ENCODE measurements at regions not wholly inside any gene's neighbourhood (a gene's known extent, or its start where the extent isn't known, plus 50 kb on each side); places are given as distances from the start of the nearest gene placed in this dataset.
"Not testable (repeated sequence)": the region's sequence is repeated elsewhere in the genome, so short reads cannot be mapped to it uniquely, and the experiment has no call there.

DNA sequence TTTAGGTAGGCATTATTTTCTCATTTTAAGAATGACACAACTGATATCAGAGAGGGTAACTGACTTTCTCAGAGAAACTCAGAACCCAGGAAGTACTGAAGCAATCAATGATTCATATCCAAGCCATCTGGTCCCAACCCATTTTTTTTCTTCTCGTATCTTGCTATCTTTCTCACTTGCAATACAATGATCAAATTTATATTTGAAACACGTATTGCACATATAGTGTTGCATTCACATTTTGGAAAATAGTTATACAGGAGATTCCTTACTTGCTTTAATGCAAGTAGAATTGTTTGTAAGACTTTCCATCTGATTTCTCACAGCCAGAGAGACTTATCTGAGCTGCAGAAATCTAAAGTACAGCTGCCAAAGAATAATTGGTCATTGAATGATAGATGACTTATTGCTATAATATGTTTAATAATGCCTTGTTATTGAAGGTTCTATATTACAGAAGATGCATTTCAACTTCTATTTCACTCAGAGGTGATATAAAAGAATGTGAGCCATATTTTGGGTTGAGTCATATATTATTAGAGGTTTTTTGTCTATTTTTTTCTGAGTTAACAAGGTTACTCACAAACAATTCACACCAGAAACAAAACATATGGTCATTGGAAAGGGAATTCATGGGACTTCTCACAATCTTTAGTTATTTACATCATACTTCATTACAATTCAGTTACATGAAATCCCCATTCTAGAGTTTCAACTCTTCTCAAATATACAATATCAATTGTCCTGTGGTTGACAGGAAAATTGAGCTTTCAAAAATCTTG lies 337.5 kb upstream of the CITED2 start:
- Mint-ChIP-seq H3K36me3 (no peaks in the 10 kb centered on the region), H3K4me3 (no peak overlapping the region), H3K27ac (no peak overlapping the region), H3K27me3 (no peaks in the 10 kb centered on the region), H3K9me3 (no peaks in the 10 kb centered on the region), H3K4me1 (no peaks in the 10 kb centered on the region)
- DNase-seq = no peak
- CTCF ChIA-PET = no interaction called here

GRCh38 chr6:139710556-139710955 lies 336.1 kb upstream of the CITED2 start:
- H3K4me3 Mint-ChIP-seq = no peak overlapping the region
- CTCF ChIA-PET = no interaction called here
- DNase-seq = no peak
- H3K9me3 Mint-ChIP-seq = no peaks in the 10 kb centered on the region
- H3K36me3 Mint-ChIP-seq = no peaks in the 10 kb centered on the region
- no peaks in the 10 kb centered on the region for H3K27me3 Mint-ChIP-seq
- H3K27ac Mint-ChIP-seq = no peak overlapping the region
- H3K4me1 Mint-ChIP-seq = no peaks in the 10 kb centered on the region

- H3K9me3 Mint-ChIP-seq = no peaks in the 10 kb centered on the region
- H3K4me1 Mint-ChIP-seq = no peaks in the 10 kb centered on the region
- no peak overlapping the region for H3K27ac Mint-ChIP-seq
- no peak overlapping the region for H3K4me3 Mint-ChIP-seq
- H3K36me3 Mint-ChIP-seq = no peaks in the 10 kb centered on the region
- CTCF ChIA-PET = no interaction called here
- DNase-seq = no peak
- H3K27me3 Mint-ChIP-seq = no peaks in the 10 kb centered on the region
Measured at GRCh38 chr6:139708337-139709199, 334.1 kb upstream of the CITED2 start.

GRCh38 chr6:139706912-139707311 lies 332.5 kb upstream of the CITED2 start:
- CTCF ChIA-PET = no interaction called here
- Mint-ChIP-seq H3K27me3 (no peaks in the 10 kb centered on the region), H3K27ac (no peak overlapping the region), H3K4me1 (no peaks in the 10 kb centered on the region), H3K4me3 (no peak overlapping the region), H3K36me3 (no peaks in the 10 kb centered on the region), H3K9me3 (no peaks in the 10 kb centered on the region)
- no peak for DNase-seq

GRCh38 chr6:139705284-139705683 lies 330.8 kb upstream of the CITED2 start:
- Mint-ChIP-seq H3K4me1 (no peaks in the 10 kb centered on the region), H3K36me3 (no peaks in the 10 kb centered on the region), H3K27ac (no peak overlapping the region), H3K27me3 (no peaks in the 10 kb centered on the region), H3K9me3 (no peaks in the 10 kb centered on the region), H3K4me3 (no peak overlapping the region)
- CTCF ChIA-PET = no interaction called here
- no peak for DNase-seq

DNA sequence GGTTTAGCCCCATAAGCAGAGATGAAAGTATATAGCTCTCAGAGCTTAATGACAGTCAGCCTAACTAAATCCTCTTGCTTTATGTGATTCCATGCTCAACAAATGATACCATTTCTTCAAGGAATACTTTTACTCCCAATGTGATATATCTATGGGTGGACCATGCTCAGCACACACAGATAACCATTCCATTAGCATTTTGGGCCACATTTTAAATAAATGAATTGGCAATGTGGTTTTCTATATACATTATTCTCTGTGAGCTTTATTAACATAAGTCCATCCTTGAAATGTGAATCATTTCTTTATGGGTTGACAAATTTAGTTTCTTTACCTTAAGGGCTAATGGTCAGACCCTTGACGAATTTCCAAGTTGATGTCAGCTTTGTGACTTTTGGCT lies 329.3 kb upstream of the CITED2 start:
- no peak for DNase-seq
- H3K9me3 Mint-ChIP-seq = no peaks in the 10 kb centered on the region
- H3K36me3 Mint-ChIP-seq = no peaks in the 10 kb centered on the region
- no peak overlapping the region for H3K4me3 Mint-ChIP-seq
- H3K27me3 Mint-ChIP-seq = no peaks in the 10 kb centered on the region
- no peaks in the 10 kb centered on the region for H3K4me1 Mint-ChIP-seq
- no peak overlapping the region for H3K27ac Mint-ChIP-seq
- CTCF ChIA-PET = no interaction called here

DNA sequence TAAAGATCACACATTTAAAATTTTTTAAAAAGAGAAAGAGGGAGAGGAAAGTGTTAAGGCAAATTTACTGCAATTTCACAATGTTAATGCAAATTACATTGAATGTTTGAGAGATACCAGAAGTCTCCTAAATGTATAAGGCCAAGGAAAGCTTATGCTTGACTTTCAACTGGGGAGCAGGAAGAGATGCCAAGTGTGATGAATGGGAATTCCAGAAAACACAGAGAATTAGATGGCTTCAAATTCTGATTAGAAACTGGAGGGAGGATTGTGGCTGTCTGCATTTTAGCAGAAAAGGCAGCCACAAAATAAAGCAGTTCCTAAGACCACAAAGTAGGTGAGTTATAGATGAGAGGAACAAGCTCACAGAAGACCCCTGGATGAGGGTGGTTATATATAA lies 328.3 kb upstream of the CITED2 start:
- Mint-ChIP-seq H3K4me1 (no peaks in the 10 kb centered on the region), H3K36me3 (no peaks in the 10 kb centered on the region), H3K4me3 (no peak overlapping the region), H3K9me3 (no peaks in the 10 kb centered on the region), H3K27me3 (no peaks in the 10 kb centered on the region), H3K27ac (no peak overlapping the region)
- DNase-seq = no peak
- CTCF ChIA-PET = no interaction called here

GRCh38 chr6:139701695-139702094 lies 327.2 kb upstream of the CITED2 start:
- no peaks in the 10 kb centered on the region for H3K9me3 Mint-ChIP-seq
- no peaks in the 10 kb centered on the region for H3K27me3 Mint-ChIP-seq
- H3K36me3 Mint-ChIP-seq = no peaks in the 10 kb centered on the region
- no peaks in the 10 kb centered on the region for H3K4me1 Mint-ChIP-seq
- CTCF ChIA-PET = no interaction called here
- no peak for DNase-seq
- H3K27ac Mint-ChIP-seq = no peak overlapping the region
- H3K4me3 Mint-ChIP-seq = no peak overlapping the region

GRCh38 chr6:139701003-139701402 lies 326.6 kb upstream of the CITED2 start:
- no peaks in the 10 kb centered on the region for H3K4me1 Mint-ChIP-seq
- no peaks in the 10 kb centered on the region for H3K27me3 Mint-ChIP-seq
- no peaks in the 10 kb centered on the region for H3K36me3 Mint-ChIP-seq
- H3K4me3 Mint-ChIP-seq = no peak overlapping the region
- no peak for DNase-seq
- CTCF ChIA-PET = no interaction called here
- H3K27ac Mint-ChIP-seq = no peak overlapping the region
- no peaks in the 10 kb centered on the region for H3K9me3 Mint-ChIP-seq

GRCh38 chr6:139699911-139700310 lies 325.5 kb upstream of the CITED2 start:
- Mint-ChIP-seq H3K27ac (no peak overlapping the region), H3K4me1 (no peaks in the 10 kb centered on the region), H3K4me3 (no peak overlapping the region), H3K27me3 (no peaks in the 10 kb centered on the region), H3K9me3 (no peaks in the 10 kb centered on the region), H3K36me3 (no peaks in the 10 kb centered on the region)
- DNase-seq = no peak
- CTCF ChIA-PET = no interaction called here

DNA sequence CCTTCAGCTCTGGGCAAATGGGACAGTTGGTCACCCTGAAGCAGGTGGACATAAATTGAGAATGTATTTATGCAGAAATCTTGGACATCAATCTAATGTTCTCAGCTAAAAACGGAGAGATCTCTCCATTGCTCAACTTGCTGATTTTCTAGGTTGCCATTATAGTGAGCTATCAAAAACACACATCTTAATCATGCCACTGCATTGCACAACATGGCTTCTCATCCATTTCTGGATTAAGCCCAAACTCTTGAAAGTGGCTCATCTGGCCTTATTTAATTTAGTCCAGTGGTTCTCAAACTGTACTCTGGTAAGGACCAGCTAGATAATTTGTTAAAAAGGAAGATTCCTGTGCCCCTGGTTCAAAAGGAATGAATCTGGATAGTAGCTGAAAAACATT lies 324.9 kb upstream of the CITED2 start:
- no peak for DNase-seq
- H3K36me3 Mint-ChIP-seq = no peaks in the 10 kb centered on the region
- CTCF ChIA-PET = interaction anchor here (0.6 kb wide), 1 partner anchor 214 kb away, joined by 3 read pairs; no protein-coding TSS in a partner anchor

GRCh38 chr6:139698526-139699176 lies 324.2 kb upstream of the CITED2 start:
- no peaks in the 10 kb centered on the region for H3K9me3 Mint-ChIP-seq
- H3K4me1 Mint-ChIP-seq = no peaks in the 10 kb centered on the region
- no peak for DNase-seq
- no peaks in the 10 kb centered on the region for H3K27me3 Mint-ChIP-seq
- no peaks in the 10 kb centered on the region for H3K36me3 Mint-ChIP-seq
- no peak overlapping the region for H3K4me3 Mint-ChIP-seq
- CTCF ChIA-PET = no interaction called here
- no peak overlapping the region for H3K27ac Mint-ChIP-seq

More for the DNA sequence above, 324.9 kb upstream of the CITED2 start:
- Mint-ChIP-seq H3K9me3 (no peaks in the 10 kb centered on the region), H3K27me3 (no peaks in the 10 kb centered on the region), H3K27ac (no peak overlapping the region), H3K4me1 (no peaks in the 10 kb centered on the region), H3K4me3 (no peak overlapping the region)

- H3K27me3 Mint-ChIP-seq, H3K27ac Mint-ChIP-seq, H3K36me3 Mint-ChIP-seq, DNase-seq, H3K4me3 Mint-ChIP-seq, H3K4me1 Mint-ChIP-seq, H3K9me3 Mint-ChIP-seq, CTCF ChIA-PET: not testable (repeated sequence)
Measured at GRCh38 chr6:139697856-139698255, 323.4 kb upstream of the CITED2 start.

GRCh38 chr6:139696991-139697390 lies 322.5 kb upstream of the CITED2 start:
- H3K36me3 Mint-ChIP-seq, DNase-seq, H3K4me3 Mint-ChIP-seq, H3K4me1 Mint-ChIP-seq, CTCF ChIA-PET, H3K27ac Mint-ChIP-seq, H3K27me3 Mint-ChIP-seq, H3K9me3 Mint-ChIP-seq: not testable (repeated sequence)

DNA sequence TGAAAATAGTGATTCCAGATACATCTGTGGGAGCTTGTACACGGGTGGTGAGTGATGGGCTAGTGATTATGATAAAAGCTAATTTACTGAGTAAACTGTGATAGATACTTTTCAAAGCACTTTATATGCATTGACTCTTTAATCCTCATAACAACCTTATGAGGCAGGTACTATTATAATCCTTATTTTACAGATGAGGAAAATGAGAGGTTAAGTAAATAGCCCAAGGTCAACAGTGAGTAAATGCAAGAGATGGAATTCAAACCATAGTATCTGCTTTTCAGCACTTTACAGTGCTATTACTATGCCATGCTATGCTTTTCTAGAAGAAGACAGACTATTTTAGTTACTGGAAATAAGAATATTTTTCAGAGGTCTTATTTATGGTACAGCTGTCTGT lies 320.9 kb upstream of the CITED2 start:
- CTCF ChIA-PET = no interaction called here
- H3K4me3 Mint-ChIP-seq = no peak overlapping the region
- H3K4me1 Mint-ChIP-seq = no peaks in the 10 kb centered on the region
- no peak overlapping the region for H3K27ac Mint-ChIP-seq
- DNase-seq = no peak
- H3K9me3 Mint-ChIP-seq = no peaks in the 10 kb centered on the region
- H3K36me3 Mint-ChIP-seq = no peaks in the 10 kb centered on the region
- no peaks in the 10 kb centered on the region for H3K27me3 Mint-ChIP-seq
